MM.1S (cell line): ENCODE measurements at regions not wholly inside any gene's neighbourhood (a gene's known extent, or its start where the extent isn't known, plus 50 kb on each side); places are given as distances from the start of the nearest gene placed in this dataset.

Experiments used
- DNase-seq: peaks from one replicate; pipeline ENCODE4 v3.0.0-alpha.2; 2015
- H2AFZ ChIP-seq: fragments of 300-600 bp; sonication (generic); 2 replicates; pipeline ENCODE4 v1.6.0; 2016; ENCODE audit warnings: antibody characterized with exemption, low read length
- H3F3A ChIP-seq: fragments of 300-600 bp; sonication (generic); 2 replicates; pipeline ENCODE4 v1.6.1; 2016; ENCODE audit warnings: mild to moderate bottlenecking, antibody characterized with exemption, low read length, moderate library complexity, mixed read lengths; ENCODE audit not compliant: insufficient read depth
- H3K27ac ChIP-seq: fragments of 300-600 bp; sonication (generic); 2 replicates; pipeline ENCODE4 v1.5.1; 2016; ENCODE audit warnings: mild to moderate bottlenecking, low read length
- H3K27me3 ChIP-seq: fragments of 300-600 bp; sonication (generic); replicated peaks from 2 replicates; pipeline ENCODE4 v1.6.0; 2016; ENCODE audit warnings: low read length; ENCODE audit not compliant: insufficient read depth
- H3K36me3 ChIP-seq: fragments of 300-600 bp; sonication (generic); replicated peaks from 2 replicates; pipeline ENCODE4 v1.6.1; 2016; ENCODE audit warnings: mild to moderate bottlenecking, low read length, mixed read lengths; ENCODE audit not compliant: insufficient read depth
- H3K4me1 ChIP-seq: fragments of 300-600 bp; sonication (generic); 2 replicates; pipeline ENCODE4 v1.6.1; 2016; ENCODE audit warnings: low read length, mixed read lengths
- H3K4me2 ChIP-seq: fragments of 300-600 bp; sonication (generic); 2 replicates; pipeline ENCODE4 v1.6.0; 2016; ENCODE audit warnings: low read depth, low read length
- H3K4me3 ChIP-seq: fragments of 300-600 bp; sonication (generic); 2 replicates; pipeline ENCODE4 v1.5.1; 2016; ENCODE audit warnings: low read length, mixed read lengths
- H3K79me2 ChIP-seq: fragments of 300-600 bp; sonication (generic); 2 replicates; pipeline ENCODE4 v1.6.1; 2016; ENCODE audit warnings: mixed run types, low read length, mixed read lengths
- H3K9ac ChIP-seq: fragments of 300-600 bp; sonication (generic); 2 replicates; pipeline ENCODE4 v1.6.1; 2016; ENCODE audit warnings: low read length, mixed read lengths
- H3K9me2 ChIP-seq: fragments of 300-600 bp; sonication (generic); replicated peaks from 2 replicates; pipeline ENCODE4 v1.6.1; 2016; ENCODE audit warnings: mild to moderate bottlenecking, low read length, mixed read lengths; ENCODE audit not compliant: insufficient read depth
- H3K9me3 ChIP-seq: fragments of 300-600 bp; sonication (generic); replicated peaks from 2 replicates; pipeline ENCODE4 v1.6.1; 2016; ENCODE audit warnings: mild to moderate bottlenecking, low read length, mixed read lengths; ENCODE audit not compliant: insufficient read depth
- H4K20me1 ChIP-seq: fragments of 300-600 bp; sonication (generic); 2 replicates; pipeline ENCODE4 v1.6.1; 2016; ENCODE audit warnings: mild to moderate bottlenecking, low read length, moderate library complexity, mixed read lengths; ENCODE audit not compliant: insufficient read depth
- CTCF ChIP-seq: fragments of 300-600 bp; sonication (generic); IDR thresholded peaks from 2 replicates; pipeline ENCODE4 v1.5.1; 2016; ENCODE audit warnings: antibody characterized with exemption, low read length, mixed read lengths
- EZH2 ChIP-seq: fragments of 300-600 bp; sonication (generic); optimal IDR thresholded peaks from 2 replicates; pipeline ENCODE3; 2017; ENCODE audit warnings: low read depth, mild to moderate bottlenecking, antibody characterized with exemption, low read length, mixed read lengths
- EZH2phosphoT487 ChIP-seq: fragments of 300-600 bp; sonication (generic); IDR thresholded peaks from 2 replicates; pipeline ENCODE4 v1.6.1; 2018; ENCODE audit warnings: antibody characterized with exemption, low read length

GRCh38 chr17:77473615-77474226 is 333.0 kb downstream of the SEC14L1 start:
- peaks cover 18% of the 10 kb centered on the region for H3F3A ChIP-seq
- H2AFZ ChIP-seq = no peak overlapping the region
- H3K9me3 ChIP-seq = no peaks in the 10 kb centered on the region
- TF ChIP-seq EZH2 (no peak), EZH2phosphoT487 (no peak), CTCF (no peak)
- peak; percentile 4 for DNase-seq
- H3K4me2 ChIP-seq = no peak overlapping the region
- H3K79me2 ChIP-seq = peaks cover 100% of the 10 kb centered on the region
- no peaks in the 10 kb centered on the region for H3K27me3 ChIP-seq
- H3K9me2 ChIP-seq = no peaks in the 10 kb centered on the region
- no peak overlapping the region for H3K27ac ChIP-seq
- no peak overlapping the region for H3K9ac ChIP-seq
- H3K4me3 ChIP-seq = no peak overlapping the region
- no peaks in the 10 kb centered on the region for H4K20me1 ChIP-seq
- no peaks in the 10 kb centered on the region for H3K36me3 ChIP-seq
- peaks cover 43% of the 10 kb centered on the region for H3K4me1 ChIP-seq

DNA sequence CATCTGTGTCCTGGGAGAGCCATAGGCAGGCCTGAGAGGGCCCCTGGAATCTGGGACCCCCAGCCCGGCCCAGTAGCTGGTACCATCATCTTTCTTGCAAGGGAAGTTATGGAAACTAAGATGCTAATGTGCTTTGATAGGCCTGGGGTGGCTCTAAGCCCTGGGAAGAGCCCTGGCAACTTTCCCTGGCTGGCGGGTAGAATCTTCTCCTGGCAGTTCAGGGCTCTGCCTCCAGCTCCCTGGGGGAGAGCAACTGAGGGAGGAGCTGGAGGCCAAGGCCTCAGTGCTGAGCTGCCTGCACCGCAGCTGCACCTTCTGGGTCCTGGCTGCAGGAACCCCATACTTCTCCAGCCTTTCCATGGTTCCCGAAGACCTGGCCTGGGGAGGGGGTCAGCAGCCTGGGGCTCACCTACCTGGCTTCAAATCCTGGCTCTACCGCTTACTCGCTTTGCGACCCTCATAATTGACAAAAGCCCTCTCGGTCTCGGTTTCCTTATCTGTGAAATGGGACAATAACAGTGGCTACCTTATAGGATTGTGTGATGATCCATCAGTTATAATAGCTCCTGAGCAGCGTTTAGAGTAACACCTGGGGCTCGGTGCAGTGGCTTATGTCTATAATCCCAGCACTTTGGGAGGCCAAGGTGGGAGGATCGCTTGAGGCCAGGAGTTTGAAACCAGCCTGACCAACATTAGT is 333.7 kb downstream of the SEC14L1 start:
- no peak overlapping the region for H3K27ac ChIP-seq
- DNase-seq = peak; percentile 2
- peaks cover 18% of the 10 kb centered on the region for H3F3A ChIP-seq
- H3K36me3 ChIP-seq = no peaks in the 10 kb centered on the region
- no peak overlapping the region for H3K4me2 ChIP-seq
- H3K4me1 ChIP-seq = peaks cover 43% of the 10 kb centered on the region
- peaks cover 100% of the 10 kb centered on the region for H3K79me2 ChIP-seq
- no peak overlapping the region for H3K9ac ChIP-seq
- TF ChIP-seq EZH2phosphoT487 = no peak
- TF ChIP-seq CTCF = no peak
- TF ChIP-seq EZH2 = no peak
- H3K9me3 ChIP-seq = no peaks in the 10 kb centered on the region
- no peak overlapping the region for H3K4me3 ChIP-seq
- H4K20me1 ChIP-seq = no peaks in the 10 kb centered on the region
- H3K27me3 ChIP-seq = no peaks in the 10 kb centered on the region
- no peak overlapping the region for H2AFZ ChIP-seq
- H3K9me2 ChIP-seq = no peaks in the 10 kb centered on the region

GRCh38 chr17:77475016-77475976 is 334.5 kb downstream of the SEC14L1 start:
- Histone ChIP-seq H3K36me3 (no peaks in the 10 kb centered on the region), H3F3A (peaks cover 18% of the 10 kb centered on the region), H3K9me2 (no peaks in the 10 kb centered on the region), H4K20me1 (no peaks in the 10 kb centered on the region), H3K9ac (no peak overlapping the region), H3K27me3 (no peaks in the 10 kb centered on the region), H3K79me2 (peaks cover 100% of the 10 kb centered on the region), H3K4me3 (no peak overlapping the region), H3K4me1 (peaks cover 43% of the 10 kb centered on the region), H3K9me3 (no peaks in the 10 kb centered on the region), H3K4me2 (no peak overlapping the region), H2AFZ (no peak overlapping the region), H3K27ac (no peak overlapping the region)
- DNase-seq = peak; percentile 39
- TF ChIP-seq EZH2phosphoT487 (no peak), EZH2 (no peak), CTCF (no peak)
